Right renal cortex interstitium (tissue), 3 donors: ENCODE measurements at regions not wholly inside any gene's neighbourhood (a gene's known extent, or its start where the extent isn't known, plus 50 kb on each side); places are given as distances from the start of the nearest gene placed in this dataset.
"Not testable (repeated sequence)": the region's sequence is repeated elsewhere in the genome, so short reads cannot be mapped to it uniquely, and the experiment has no call there.

ENCODE experiments used
- DNase-seq, 3 donors: peaks; one replicate each; pipeline ENCODE4 v3.0.0-alpha.2; 2013; ENCODE audit warnings: low read depth in 3 of 3, low spot score in 2 of 3

GRCh38 chrX:52585892-52586291 lies 68.8 kb downstream of the SSX7 start:
- DNase-seq, result no peak

GRCh38 chrX:52577464-52578173 lies 60.8 kb upstream of the XAGE1B start:
- no peak for DNase-seq

DNA sequence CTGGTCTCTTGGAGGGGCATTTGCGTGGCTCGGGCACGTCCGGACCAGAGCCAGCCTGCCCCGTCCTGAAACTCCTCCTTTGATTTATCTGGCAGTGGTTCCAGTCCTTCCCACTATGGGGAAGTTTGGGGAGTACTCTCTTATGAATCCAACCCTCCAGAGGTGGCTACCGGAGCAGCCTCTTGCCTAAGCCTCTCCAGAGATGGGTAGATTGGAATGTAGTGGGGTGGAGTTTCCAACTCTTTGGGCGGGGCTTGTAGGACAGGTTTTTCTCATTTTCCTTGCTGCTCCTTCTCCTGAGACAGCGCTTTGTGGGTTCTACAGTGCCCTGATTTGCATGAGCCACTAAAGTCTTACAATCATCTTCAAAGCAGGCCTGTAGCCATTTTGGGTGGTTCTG lies 60.1 kb upstream of the XAGE1B start:
- no peak for DNase-seq

DNA sequence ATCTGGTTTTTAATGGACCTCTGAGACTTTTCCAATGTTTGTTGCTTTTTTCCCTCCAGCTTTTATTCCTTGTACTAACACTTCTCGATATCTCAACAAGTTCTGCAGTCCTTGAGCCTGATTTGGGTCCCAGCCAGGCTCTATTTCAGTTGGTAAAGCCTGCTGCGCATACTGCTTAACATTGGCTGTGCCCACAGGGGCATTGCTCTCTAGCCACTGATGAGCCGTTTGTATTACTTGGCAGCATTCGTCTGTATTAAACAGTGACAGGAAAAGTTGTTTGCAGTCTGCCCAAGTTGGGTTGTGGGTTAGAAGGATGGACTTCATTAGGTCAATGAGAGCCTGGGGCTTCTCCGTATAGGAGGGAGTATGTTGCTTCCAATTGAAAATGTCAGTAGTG lies 59.6 kb upstream of the XAGE1B start:
- no peak for DNase-seq

DNA sequence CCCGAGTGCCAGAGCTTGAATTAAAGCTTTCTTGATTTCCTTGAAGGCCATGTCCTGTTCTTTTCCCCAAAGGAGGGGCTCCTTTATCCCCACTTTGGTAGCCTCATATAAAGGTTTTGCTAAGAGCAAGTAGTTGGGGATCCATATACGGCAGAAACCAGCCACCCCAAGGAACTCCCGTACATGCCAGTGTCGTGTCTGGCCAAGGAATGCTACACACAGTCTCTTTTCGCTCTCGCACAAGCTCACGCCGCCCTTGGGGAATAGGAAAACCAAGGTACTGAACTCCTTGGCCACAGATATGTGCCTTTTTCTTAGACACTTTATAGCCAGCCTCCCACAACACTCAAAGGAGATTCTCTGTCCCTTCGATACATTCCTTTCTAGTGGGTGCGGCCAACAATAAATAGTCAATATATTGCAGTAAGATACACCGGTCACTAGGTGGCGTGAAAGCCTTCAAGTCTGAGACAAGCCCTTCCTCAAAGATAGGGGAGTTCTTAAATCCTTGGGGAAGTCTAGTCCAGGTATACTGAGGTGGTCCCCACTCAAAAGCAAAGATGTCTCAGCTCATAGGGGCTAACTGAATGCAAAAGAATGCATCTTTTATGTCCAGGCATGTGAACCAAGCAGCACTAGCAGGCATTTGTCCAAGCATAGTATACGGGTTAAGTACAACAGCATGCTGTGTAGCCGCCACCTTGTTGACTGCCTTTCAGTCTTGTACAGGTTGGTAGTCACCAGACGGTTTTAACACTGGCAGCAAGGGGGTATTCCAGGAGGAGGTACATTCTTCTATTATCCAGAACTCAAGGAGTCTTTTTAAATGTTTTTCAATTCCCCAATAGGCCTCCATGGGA lies 57.8 kb upstream of the XAGE1B start:
- DNase-seq, result peak in 1 of 3 donors; percentile 7

- not testable (repeated sequence) for DNase-seq
These were observed 51.3 kb upstream of the XAGE1B start for GRCh38 chrX:52568146-52568545.
